HUES48 (cell line): ENCODE measurements at regions not wholly inside any gene's neighbourhood (a gene's known extent, or its start where the extent isn't known, plus 50 kb on each side); places are given as distances from the start of the nearest gene placed in this dataset.

ENCODE experiments used
- H3K27ac ChIP-seq: one replicate; pipeline ENCODE4 v1.7.0; 2013; ENCODE audit warnings: low read depth, low read length, inconsistent platforms
- H3K27me3 ChIP-seq: 2 replicates; pipeline ENCODE4 v1.6.1; 2013; ENCODE audit warnings: mild to moderate bottlenecking, low read length; ENCODE audit not compliant: control insufficient read depth, insufficient read depth
- H3K36me3 ChIP-seq: 2 replicates; pipeline ENCODE4 v1.6.1; 2013; ENCODE audit warnings: low read length; ENCODE audit not compliant: control insufficient read depth, insufficient read depth
- H3K4me1 ChIP-seq: 2 replicates; pipeline ENCODE4 v1.6.1; 2013; ENCODE audit warnings: mild to moderate bottlenecking, low read length; ENCODE audit not compliant: control insufficient read depth, insufficient read depth
- H3K4me3 ChIP-seq: 2 replicates; pipeline ENCODE4 v1.5.1; 2013; ENCODE audit warnings: mild to moderate bottlenecking, low read depth, low read length
- H3K9ac ChIP-seq: 2 replicates; pipeline ENCODE4 v1.6.1; 2013; ENCODE audit warnings: mild to moderate bottlenecking, low read depth, low read length, moderate library complexity
- H3K9me3 ChIP-seq: 2 replicates; pipeline ENCODE4 v1.6.1; 2013; ENCODE audit warnings: low read length; ENCODE audit not compliant: control insufficient read depth, insufficient read depth

DNA sequence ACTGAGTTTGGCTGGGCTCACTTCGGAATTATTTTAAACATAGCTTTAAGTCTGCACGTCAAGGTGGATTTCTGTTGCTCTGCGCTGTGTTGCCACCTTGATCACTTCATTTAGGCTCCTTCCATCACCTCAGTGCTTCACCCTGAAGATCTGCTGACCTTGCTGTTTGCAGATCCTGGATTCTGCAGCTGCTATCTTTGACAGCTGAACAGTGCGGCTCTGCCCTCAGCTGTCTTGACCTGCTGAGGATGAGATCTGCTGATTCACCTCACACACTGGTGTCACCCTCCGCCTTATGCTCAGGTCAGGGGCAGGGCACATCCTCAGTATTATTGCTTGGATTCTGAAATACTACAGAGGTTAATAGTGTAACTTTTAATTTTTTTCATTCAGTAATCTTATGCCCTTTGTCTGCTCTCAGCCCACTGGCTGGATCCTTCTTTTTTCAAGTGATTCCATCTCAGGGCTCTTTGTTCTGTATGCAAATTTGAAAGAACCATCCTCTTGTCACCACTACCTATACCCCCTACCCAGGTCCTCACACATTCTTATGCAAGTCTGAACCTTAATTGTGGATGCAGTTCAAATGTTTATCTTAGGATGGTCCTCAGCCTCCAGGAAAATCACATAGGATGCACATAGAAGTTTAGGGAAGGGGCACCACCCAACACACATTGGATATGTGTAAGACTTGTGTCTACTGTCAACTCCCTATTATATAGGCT is 364.0 kb downstream of the OLFM3 start:
- Histone ChIP-seq H3K9me3 (no peaks in the 10 kb centered on the region), H3K27me3 (no peaks in the 10 kb centered on the region), H3K4me3 (no peak overlapping the region), H3K9ac (no peak overlapping the region), H3K27ac (no peak overlapping the region), H3K4me1 (peaks cover 11% of the 10 kb centered on the region), H3K36me3 (no peaks in the 10 kb centered on the region)

DNA sequence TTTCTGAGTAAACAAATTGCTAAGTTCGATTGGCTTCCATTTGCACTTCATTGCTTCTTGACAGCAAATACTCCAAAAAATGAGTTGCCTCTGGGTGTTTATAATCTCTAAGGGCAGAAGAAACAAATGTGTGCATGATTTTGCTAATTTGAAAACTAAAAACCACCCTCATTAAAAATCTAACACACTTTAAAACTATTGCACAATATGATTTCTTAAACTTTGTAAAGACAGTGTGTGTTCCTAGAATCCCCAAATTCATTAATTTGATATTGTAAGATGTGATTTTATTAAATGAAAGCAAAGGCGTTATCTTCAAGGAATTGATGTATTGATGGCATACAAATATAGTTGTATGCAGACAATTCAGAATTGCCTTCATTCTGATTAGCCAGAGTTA is 350.9 kb downstream of the OLFM3 start:
- Histone ChIP-seq H3K27me3 (no peaks in the 10 kb centered on the region), H3K4me1 (no peaks in the 10 kb centered on the region), H3K9me3 (no peaks in the 10 kb centered on the region), H3K9ac (no peak overlapping the region), H3K36me3 (no peaks in the 10 kb centered on the region), H3K27ac (no peak overlapping the region), H3K4me3 (no peak overlapping the region)

GRCh38 chr1:101652484-101652883 is 344.2 kb downstream of the OLFM3 start:
- no peak overlapping the region for H3K27ac ChIP-seq
- H3K36me3 ChIP-seq = no peaks in the 10 kb centered on the region
- peaks cover 21% of the 10 kb centered on the region for H3K4me1 ChIP-seq
- H3K27me3 ChIP-seq = no peaks in the 10 kb centered on the region
- no peak overlapping the region for H3K9ac ChIP-seq
- peaks cover 10% of the 10 kb centered on the region; the same call in 1 of the 2 replicates for H3K9me3 ChIP-seq
- no peak overlapping the region for H3K4me3 ChIP-seq

GRCh38 chr1:101653482-101653946 is 343.2 kb downstream of the OLFM3 start:
- H3K27ac ChIP-seq = peak overlapping the region; percentile 75
- H3K9me3 ChIP-seq = peaks cover 10% of the 10 kb centered on the region; the same call in 1 of the 2 replicates
- H3K9ac ChIP-seq = 0 out of 2 replicates have a peak overlapping the region, but pooled peaks have one; percentile 17
- H3K4me1 ChIP-seq = peaks cover 21% of the 10 kb centered on the region
- no peaks in the 10 kb centered on the region for H3K27me3 ChIP-seq
- no peaks in the 10 kb centered on the region for H3K36me3 ChIP-seq
- 0 out of 2 replicates have a peak overlapping the region, but pooled peaks have one; percentile 43 for H3K4me3 ChIP-seq

- Histone ChIP-seq H3K4me1 (no peaks in the 10 kb centered on the region), H3K9ac (no peak overlapping the region), H3K9me3 (peaks cover 14% of the 10 kb centered on the region), H3K27me3 (no peaks in the 10 kb centered on the region), H3K27ac (no peak overlapping the region), H3K4me3 (no peak overlapping the region), H3K36me3 (no peaks in the 10 kb centered on the region)
These were observed 332.0 kb downstream of the OLFM3 start for GRCh38 chr1:101664726-101665125.

- no peaks in the 10 kb centered on the region for H3K36me3 ChIP-seq
- no peak overlapping the region for H3K27ac ChIP-seq
- no peak overlapping the region for H3K4me3 ChIP-seq
- H3K9ac ChIP-seq = no peak overlapping the region
- no peaks in the 10 kb centered on the region for H3K4me1 ChIP-seq
- peaks cover 14% of the 10 kb centered on the region for H3K9me3 ChIP-seq
- H3K27me3 ChIP-seq = no peaks in the 10 kb centered on the region
These were observed 329.0 kb downstream of the OLFM3 start for GRCh38 chr1:101667761-101668160.

DNA sequence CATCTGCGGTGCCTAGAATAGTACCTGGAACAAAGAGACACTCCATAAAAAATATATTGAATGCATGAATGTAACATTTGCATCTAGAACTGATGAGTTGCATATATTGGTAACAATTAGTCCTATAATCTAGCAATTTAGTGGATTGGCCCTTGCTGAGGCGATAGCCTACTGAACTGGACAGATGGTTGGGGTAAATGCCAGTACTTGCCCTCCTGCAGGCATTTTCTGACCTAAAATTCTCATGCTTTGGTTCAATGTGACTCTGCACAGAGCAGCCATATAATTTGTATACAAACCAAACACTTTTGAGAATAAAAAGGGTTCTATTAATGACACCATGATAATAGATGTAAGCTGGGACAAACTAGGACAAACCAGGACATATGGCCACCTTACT is 313.6 kb downstream of the OLFM3 start:
- H3K36me3 ChIP-seq = no peaks in the 10 kb centered on the region
- H3K4me1 ChIP-seq = no peaks in the 10 kb centered on the region
- no peaks in the 10 kb centered on the region for H3K27me3 ChIP-seq
- H3K9ac ChIP-seq = no peak overlapping the region
- H3K9me3 ChIP-seq = no peaks in the 10 kb centered on the region
- H3K4me3 ChIP-seq = no peak overlapping the region
- no peak overlapping the region for H3K27ac ChIP-seq

- H3K27me3 ChIP-seq = no peaks in the 10 kb centered on the region
- H3K9ac ChIP-seq = no peak overlapping the region
- no peak overlapping the region for H3K27ac ChIP-seq
- H3K4me3 ChIP-seq = no peak overlapping the region
- no peaks in the 10 kb centered on the region for H3K4me1 ChIP-seq
- no peaks in the 10 kb centered on the region for H3K36me3 ChIP-seq
- no peaks in the 10 kb centered on the region for H3K9me3 ChIP-seq
These were observed 313.2 kb downstream of the OLFM3 start for GRCh38 chr1:101683561-101683960.

DNA sequence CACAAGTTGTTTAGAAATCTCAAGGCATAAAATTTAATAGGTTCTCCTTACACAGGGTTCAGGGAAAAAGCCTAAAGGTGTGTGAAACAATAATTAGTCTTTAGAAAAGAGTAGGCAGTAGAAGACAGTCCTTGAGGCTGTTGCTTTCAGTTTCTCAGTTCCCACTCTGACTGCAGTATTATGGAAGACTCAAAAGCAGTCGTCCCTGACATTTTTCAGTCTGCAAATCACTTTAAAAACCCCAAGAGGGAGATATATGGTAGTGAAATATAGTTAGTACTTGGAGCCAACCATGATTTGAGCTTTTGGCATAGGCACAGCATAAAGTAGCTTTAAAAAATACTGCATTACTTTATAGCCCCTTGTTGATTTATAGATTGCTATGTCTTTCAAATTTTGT is 299.7 kb downstream of the OLFM3 start:
- no peak overlapping the region for H3K9ac ChIP-seq
- no peaks in the 10 kb centered on the region for H3K9me3 ChIP-seq
- H3K4me1 ChIP-seq = 0 out of 2 replicates have a peak, but pooled peaks cover 4% of the 10 kb centered on the region
- no peak overlapping the region for H3K4me3 ChIP-seq
- no peaks in the 10 kb centered on the region for H3K27me3 ChIP-seq
- no peaks in the 10 kb centered on the region for H3K36me3 ChIP-seq
- no peak overlapping the region for H3K27ac ChIP-seq

GRCh38 chr1:101698681-101699080 is 298.0 kb downstream of the OLFM3 start:
- no peak overlapping the region for H3K9ac ChIP-seq
- no peak overlapping the region for H3K4me3 ChIP-seq
- H3K27ac ChIP-seq = no peak overlapping the region
- no peaks in the 10 kb centered on the region for H3K27me3 ChIP-seq
- H3K4me1 ChIP-seq = 0 out of 2 replicates have a peak, but pooled peaks cover 4% of the 10 kb centered on the region
- no peaks in the 10 kb centered on the region for H3K9me3 ChIP-seq
- no peaks in the 10 kb centered on the region for H3K36me3 ChIP-seq

GRCh38 chr1:101704895-101705294 is 291.8 kb downstream of the OLFM3 start:
- no peak overlapping the region for H3K27ac ChIP-seq
- H3K9me3 ChIP-seq = no peaks in the 10 kb centered on the region
- H3K27me3 ChIP-seq = no peaks in the 10 kb centered on the region
- no peak overlapping the region for H3K4me3 ChIP-seq
- H3K9ac ChIP-seq = no peak overlapping the region
- H3K36me3 ChIP-seq = no peaks in the 10 kb centered on the region
- H3K4me1 ChIP-seq = peaks cover 26% of the 10 kb centered on the region
